ENCODE measurements at regions not wholly inside any gene's neighbourhood (a gene's known extent, or its start where the extent isn't known, plus 50 kb on each side); places are given as distances from the start of the nearest gene placed in this dataset.
"Not testable (repeated sequence)": the region's sequence is repeated elsewhere in the genome, so short reads cannot be mapped to it uniquely, and the experiment has no call there.

DNA sequence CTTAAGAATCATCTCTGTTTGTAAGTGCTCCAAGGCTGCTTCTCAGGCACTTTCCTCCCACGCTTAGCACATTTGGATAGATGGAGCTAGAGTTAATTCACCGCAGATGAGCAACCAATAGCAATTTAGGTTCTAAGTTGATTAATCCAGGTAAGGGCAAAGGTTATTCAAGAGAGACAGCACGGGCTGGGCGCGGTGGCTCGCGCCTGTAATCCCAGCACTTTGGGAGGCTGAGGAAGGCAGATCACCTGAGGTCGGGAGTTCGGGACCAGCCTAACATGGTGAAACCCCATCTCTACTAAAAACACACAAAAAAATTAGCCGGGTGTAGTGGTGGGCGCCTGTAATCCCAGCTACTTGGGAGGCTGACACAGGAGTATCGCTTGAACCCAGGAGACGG lies 54.5 kb upstream of the UNC13C start:
- TF ChIP-seq, protein P1, sequence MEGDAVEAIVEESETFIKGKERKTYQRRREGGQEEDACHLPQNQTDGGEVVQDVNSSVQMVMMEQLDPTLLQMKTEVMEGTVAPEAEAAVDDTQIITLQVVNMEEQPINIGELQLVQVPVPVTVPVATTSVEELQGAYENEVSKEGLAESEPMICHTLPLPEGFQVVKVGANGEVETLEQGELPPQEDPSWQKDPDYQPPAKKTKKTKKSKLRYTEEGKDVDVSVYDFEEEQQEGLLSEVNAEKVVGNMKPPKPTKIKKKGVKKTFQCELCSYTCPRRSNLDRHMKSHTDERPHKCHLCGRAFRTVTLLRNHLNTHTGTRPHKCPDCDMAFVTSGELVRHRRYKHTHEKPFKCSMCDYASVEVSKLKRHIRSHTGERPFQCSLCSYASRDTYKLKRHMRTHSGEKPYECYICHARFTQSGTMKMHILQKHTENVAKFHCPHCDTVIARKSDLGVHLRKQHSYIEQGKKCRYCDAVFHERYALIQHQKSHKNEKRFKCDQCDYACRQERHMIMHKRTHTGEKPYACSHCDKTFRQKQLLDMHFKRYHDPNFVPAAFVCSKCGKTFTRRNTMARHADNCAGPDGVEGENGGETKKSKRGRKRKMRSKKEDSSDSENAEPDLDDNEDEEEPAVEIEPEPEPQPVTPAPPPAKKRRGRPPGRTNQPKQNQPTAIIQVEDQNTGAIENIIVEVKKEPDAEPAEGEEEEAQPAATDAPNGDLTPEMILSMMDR (IDR thresholded peaks at IDR 0.05; ENCODE audit: low read length) = not testable (repeated sequence)
- TF ChIP-seq EZH2 (IDR thresholded peaks at IDR 0.05; ENCODE audit: borderline replicate concordance, low read length) = not testable (repeated sequence)

Measured in OCI-LY1 (cell line).